B cell (primary cell): ENCODE measurements at regions not wholly inside any gene's neighbourhood (a gene's known extent, or its start where the extent isn't known, plus 50 kb on each side); places are given as distances from the start of the nearest gene placed in this dataset.
"Not testable (repeated sequence)": the region's sequence is repeated elsewhere in the genome, so short reads cannot be mapped to it uniquely, and the experiment has no call there.

Source experiments
- ATAC-seq: fragments of 200-7000 bp; cut with Tn5 transposase; one replicate; pipeline ENCODE4 v1.10.0; 2021; ENCODE audit warnings: low read depth, mild to moderate bottlenecking, moderate number of reproducible peaks, moderate library complexity
- CTCF ChIA-PET: fragments of 350-600 bp; sonication (Branson Sonifier 250); formaldehyde crosslinking; loops from one replicate; lab custom pipeline; 2021; ENCODE audit warnings: antibody characterized with exemption, inconsistent platforms; lab: Charles Lee
- POLR2A ChIA-PET: fragments of 350-600 bp; sonication (Branson Sonifier 250); formaldehyde crosslinking; loops from one replicate; lab custom pipeline; 2021; ENCODE audit warnings: antibody characterized with exemption; lab: Charles Lee
- DNase-seq: peaks from one replicate; pipeline ENCODE4 v3.0.0; 2013
- H2AFZ ChIP-seq: 2 replicates; pipeline ENCODE4 v1.6.1; 2012; ENCODE audit warnings: mild to moderate bottlenecking, low read depth, low read length; ENCODE audit not compliant: insufficient read depth, poor library complexity, severe bottlenecking
- H3K27ac ChIP-seq, 2 donors: 1 replicate in 1 of 2; 2 replicates in 1 of 2; pipeline ENCODE4 v1.5.1; 2012 to 2013; ENCODE audit warnings: low read length in 2 of 2, mild to moderate bottlenecking in 2 of 2, moderate library complexity in 1 of 2
- H3K27me3 ChIP-seq, 4 experiments: fragments of 200-600 bp in 1 of 4; sonication (generic) in 1 of 4; replicated peaks in 1 of 4; 1 replicate in 2 of 4; 2 replicates in 2 of 4; pipeline versions ENCODE4 v1.6.1 to v1.7.0; 2013 to 2016; ENCODE audit warnings: low read length in 3 of 4, mild to moderate bottlenecking in 2 of 4, mixed read lengths in 1 of 4, moderate library complexity in 1 of 4; ENCODE audit not compliant: insufficient read depth in 4 of 4, control insufficient read depth in 3 of 4; ENCODE audit errors: control extremely low read depth in 1 of 4
- H3K36me3 ChIP-seq, 2 experiments: replicated peaks in 1 of 2; 1 replicate in 1 of 2; 2 replicates in 1 of 2; pipeline versions ENCODE4 v1.6.1 to v1.7.1; 2013; ENCODE audit warnings: low read length in 1 of 2; ENCODE audit not compliant: insufficient read depth in 2 of 2, control insufficient read depth in 1 of 2; ENCODE audit errors: control extremely low read depth in 1 of 2, extremely low read depth in 1 of 2
- H3K4me1 ChIP-seq, 2 donors: fragments of 200-600 bp in 1 of 2; sonication (generic) in 1 of 2; 1 replicate in 1 of 2; 2 replicates in 1 of 2; pipeline versions ENCODE4 v1.5.1 to v1.6.1; 2013 to 2017; ENCODE audit warnings: low read length in 2 of 2; ENCODE audit not compliant: control insufficient read depth in 2 of 2, insufficient read depth in 2 of 2
- H3K4me2 ChIP-seq: replicated peaks from 2 replicates; pipeline ENCODE3; 2012; ENCODE audit warnings: mild to moderate bottlenecking, low read depth, low read length; ENCODE audit not compliant: poor library complexity, severe bottlenecking
- H3K4me3 ChIP-seq, 5 experiments: fragments of 200-600 bp in 1 of 5; sonication (generic) in 1 of 5; 1 replicate in 3 of 5; 2 replicates in 2 of 5; pipeline versions ENCODE4 v1.5.1 to v1.7.0; 2011 to 2016; ENCODE audit warnings: low read length in 4 of 5, mild to moderate bottlenecking in 4 of 5, low read depth in 2 of 5, control low read depth in 1 of 5, moderate library complexity in 1 of 5; ENCODE audit not compliant: insufficient read depth in 1 of 5; ENCODE audit errors: control extremely low read depth in 1 of 5, extremely low read depth in 1 of 5
- H3K79me2 ChIP-seq: fragments of 200-600 bp; sonication (generic); one replicate; pipeline ENCODE4 v1.6.0; 2016; ENCODE audit warnings: low read length; ENCODE audit not compliant: control insufficient read depth, insufficient read depth
- H3K9ac ChIP-seq: fragments of 200-600 bp; sonication (generic); 2 replicates; pipeline ENCODE4 v1.6.1; 2017; ENCODE audit warnings: mild to moderate bottlenecking, low read length, moderate library complexity
- H3K9me3 ChIP-seq, 3 donors: one replicate each; pipeline versions ENCODE4 v1.6.1 to v1.7.1; 2013; ENCODE audit warnings: low read length in 2 of 3; ENCODE audit not compliant: control insufficient read depth in 2 of 3, insufficient read depth in 1 of 3; ENCODE audit errors: control extremely low read depth in 1 of 3
- H4K20me1 ChIP-seq: 2 replicates; pipeline ENCODE4 v1.6.0; 2012; ENCODE audit warnings: mild to moderate bottlenecking, low read length; ENCODE audit not compliant: insufficient read depth, control insufficient read depth, poor library complexity, severe bottlenecking
- H3K27ac Mint-ChIP-seq: one replicate; pipeline ENCODE4 v1.8.0; 2021; ENCODE audit warnings: mixed read lengths
- H3K27me3 Mint-ChIP-seq: one replicate; pipeline ENCODE4 v1.8.0; 2021; ENCODE audit warnings: mixed read lengths
- H3K4me1 Mint-ChIP-seq: one replicate; pipeline ENCODE4 v1.8.0; 2021; ENCODE audit warnings: mixed read lengths
- H3K4me3 Mint-ChIP-seq: one replicate; pipeline ENCODE4 v1.8.0; 2021; ENCODE audit warnings: mixed read lengths
- H3K9me3 Mint-ChIP-seq: one replicate; pipeline ENCODE4 v1.8.0; 2022; ENCODE audit warnings: mixed read lengths; ENCODE audit not compliant: insufficient read depth
- WGBS: methylation state at CpG from one replicate; pipeline ENCODE4 v1.1.5; 2013; ENCODE audit warnings: missing lambda C conversion rate; ENCODE audit not compliant: insufficient coverage; 5-methylcytosine and 5-hydroxymethylcytosine counted together
- intact Hi-C: fragments of 100-400 bp; cut with micrococcal nuclease; formaldehyde crosslinking; loops from one replicate; pipeline ENCODE4 v1.10.0; 2022

DNA sequence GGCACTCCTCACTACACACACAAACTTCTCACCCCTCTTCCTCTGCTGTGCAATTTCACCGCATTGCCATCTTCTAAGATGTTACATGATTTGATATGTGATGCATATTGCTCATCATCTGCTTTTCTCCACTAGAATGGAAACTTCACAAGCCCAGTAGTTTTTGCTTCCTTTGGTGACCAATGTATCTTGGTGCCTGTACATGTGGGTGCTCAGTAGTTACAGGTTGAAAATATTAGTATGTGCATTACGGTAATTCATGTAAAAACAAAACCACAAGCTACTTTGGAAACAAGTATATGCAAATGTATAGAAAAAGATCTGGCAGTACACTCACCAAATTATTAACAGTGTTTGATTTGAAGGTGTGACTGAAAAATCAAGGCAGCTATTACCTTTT lies 522.4 kb downstream of the TTLL7 start:
- H3K4me1 ChIP-seq: peaks cover 3 to 19% of the 10 kb centered on the region in 2 donors
- H3K27me3 Mint-ChIP-seq, H3K27ac Mint-ChIP-seq, H3K9me3 ChIP-seq, H3K4me3 ChIP-seq, H3K4me2 ChIP-seq, H3K27me3 ChIP-seq, ATAC-seq, H3K27ac ChIP-seq, POLR2A ChIA-PET, H2AFZ ChIP-seq, H3K36me3 ChIP-seq, H4K20me1 ChIP-seq, H3K9ac ChIP-seq, DNase-seq, H3K9me3 Mint-ChIP-seq, intact Hi-C loops, CTCF ChIA-PET, H3K79me2 ChIP-seq: not testable (repeated sequence)
- H3K4me3 Mint-ChIP-seq: peak overlapping the region; percentile 24
- no CpG with 5 or more reads among the region's 2 CpGs for WGBS
- peaks cover 38% of the 10 kb centered on the region for H3K4me1 Mint-ChIP-seq

DNA sequence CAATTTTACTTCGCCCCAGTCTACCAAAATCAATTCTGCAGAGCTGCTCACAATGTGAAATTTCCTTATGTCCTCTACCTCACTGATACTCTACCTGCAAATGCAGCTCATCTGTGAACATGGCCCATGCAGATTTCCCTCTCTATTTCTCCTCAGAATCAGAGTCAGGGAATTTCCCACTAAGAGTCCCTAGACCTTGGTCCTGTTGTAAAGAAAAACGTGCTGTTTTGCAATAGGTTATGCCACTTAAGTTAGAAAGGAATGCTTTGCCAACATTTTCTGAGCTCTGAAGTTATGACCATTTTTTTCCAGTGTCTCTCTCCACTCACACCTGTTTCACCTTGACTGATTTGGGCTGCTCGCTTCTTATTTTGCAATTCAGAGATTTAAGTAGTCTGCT lies 524.0 kb downstream of the TTLL7 start:
- H3K4me1 ChIP-seq, POLR2A ChIA-PET, CTCF ChIA-PET, H3K27ac ChIP-seq, H3K4me3 Mint-ChIP-seq, H4K20me1 ChIP-seq, H3K9me3 Mint-ChIP-seq, H3K27me3 ChIP-seq, H3K9ac ChIP-seq, H3K27me3 Mint-ChIP-seq, H3K79me2 ChIP-seq, H2AFZ ChIP-seq, H3K27ac Mint-ChIP-seq, DNase-seq, H3K9me3 ChIP-seq, H3K4me3 ChIP-seq, H3K4me2 ChIP-seq, H3K36me3 ChIP-seq, ATAC-seq, intact Hi-C loops: not testable (repeated sequence)
- WGBS: no CpG with 5 or more reads among the region's 3 CpGs
- peaks cover 34% of the 10 kb centered on the region for H3K4me1 Mint-ChIP-seq

DNA sequence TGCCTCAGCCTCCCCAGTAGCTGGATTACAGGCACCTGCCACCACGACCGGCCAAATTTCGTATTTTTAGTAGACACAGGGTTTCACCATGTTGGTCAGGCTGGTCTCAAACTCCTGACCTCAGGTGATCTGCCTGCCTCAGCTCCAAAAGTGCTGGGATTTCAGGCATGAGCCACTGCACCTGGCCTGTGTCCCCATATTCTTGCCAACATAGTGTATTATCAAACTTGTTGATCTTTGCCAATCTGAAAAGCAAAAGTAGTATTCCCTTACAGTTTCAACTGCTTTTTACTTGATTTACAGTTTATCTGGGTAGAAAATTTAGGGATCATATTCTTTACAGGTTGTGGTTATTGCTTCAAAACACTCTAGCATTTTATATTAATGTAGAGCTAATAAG lies 524.9 kb downstream of the TTLL7 start:
- POLR2A ChIA-PET, H3K9me3 Mint-ChIP-seq: not testable (repeated sequence)
- WGBS: 100% methylated on average over 3 of the region's 3 CpGs

DNA sequence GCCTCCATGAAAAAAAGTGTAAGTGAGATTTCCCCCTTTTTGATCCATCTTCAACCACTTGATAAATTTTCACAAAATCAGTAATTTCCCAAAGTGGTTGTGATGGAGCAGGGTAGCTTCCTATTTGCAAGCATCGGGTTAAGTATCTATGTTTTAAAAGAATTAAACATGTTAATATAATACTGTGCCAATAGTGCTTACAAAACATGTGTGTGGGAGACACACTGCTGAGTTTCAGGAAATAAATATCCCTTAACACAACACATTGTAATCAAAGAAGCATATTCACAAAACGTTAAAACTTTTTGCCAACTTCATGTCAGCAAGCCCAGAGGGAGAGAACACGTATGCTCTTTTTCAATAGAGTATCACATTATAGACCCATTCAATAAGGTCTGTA lies 526.9 kb downstream of the TTLL7 start:
- no CpG with 5 or more reads among the region's 3 CpGs for whole genome bisulfite sequencing
- H3K4me1 ChIP-seq, H3K9me3 Mint-ChIP-seq, H3K27me3 Mint-ChIP-seq, DNase-seq, H3K4me3 Mint-ChIP-seq, H3K9ac ChIP-seq, H3K27ac ChIP-seq, H3K4me3 ChIP-seq, intact Hi-C loops, H4K20me1 ChIP-seq, H3K79me2 ChIP-seq, H3K27me3 ChIP-seq, H3K36me3 ChIP-seq, H2AFZ ChIP-seq, CTCF ChIA-PET, ATAC-seq, H3K9me3 ChIP-seq, H3K27ac Mint-ChIP-seq, POLR2A ChIA-PET, H3K4me2 ChIP-seq: not testable (repeated sequence)
- H3K4me1 Mint-ChIP-seq: peaks cover 20% of the 10 kb centered on the region

More for the DNA sequence above, 524.9 kb downstream of the TTLL7 start:
- H3K4me3 ChIP-seq, H3K27ac Mint-ChIP-seq, H3K4me3 Mint-ChIP-seq, H3K4me1 ChIP-seq, H3K27me3 ChIP-seq, H3K36me3 ChIP-seq, H3K9me3 ChIP-seq, H3K27me3 Mint-ChIP-seq, H3K4me2 ChIP-seq, H4K20me1 ChIP-seq, intact Hi-C loops, CTCF ChIA-PET, H3K9ac ChIP-seq, ATAC-seq, H3K27ac ChIP-seq, DNase-seq, H2AFZ ChIP-seq: not testable (repeated sequence)
- H3K79me2 ChIP-seq: peaks cover 13% of the 10 kb centered on the region
- peaks cover 27% of the 10 kb centered on the region for H3K4me1 Mint-ChIP-seq
